Fibroblast of the aortic adventitia (primary cell): ENCODE measurements at regions not wholly inside any gene's neighbourhood (a gene's known extent, or its start where the extent isn't known, plus 50 kb on each side); places are given as distances from the start of the nearest gene placed in this dataset.

ENCODE experiments used
- DNase-seq: peaks from one replicate; pipeline ENCODE4 v3.0.0-alpha.2; 2010; ENCODE audit warnings: low read depth
- H3K4me3 ChIP-seq: 2 replicates; pipeline ENCODE4 v1.5.1; 2011; ENCODE audit warnings: low read depth, mild to moderate bottlenecking, control low read depth, low read length, moderate library complexity
- TF ChIP-seq, protein P1 (sequence below): IDR thresholded peaks from 2 replicates; pipeline ENCODE4 v1.5.1; 2011; ENCODE audit warnings: mild to moderate bottlenecking, low read length, control low read depth, inconsistent platforms; ENCODE audit not compliant: insufficient read depth

DNA sequence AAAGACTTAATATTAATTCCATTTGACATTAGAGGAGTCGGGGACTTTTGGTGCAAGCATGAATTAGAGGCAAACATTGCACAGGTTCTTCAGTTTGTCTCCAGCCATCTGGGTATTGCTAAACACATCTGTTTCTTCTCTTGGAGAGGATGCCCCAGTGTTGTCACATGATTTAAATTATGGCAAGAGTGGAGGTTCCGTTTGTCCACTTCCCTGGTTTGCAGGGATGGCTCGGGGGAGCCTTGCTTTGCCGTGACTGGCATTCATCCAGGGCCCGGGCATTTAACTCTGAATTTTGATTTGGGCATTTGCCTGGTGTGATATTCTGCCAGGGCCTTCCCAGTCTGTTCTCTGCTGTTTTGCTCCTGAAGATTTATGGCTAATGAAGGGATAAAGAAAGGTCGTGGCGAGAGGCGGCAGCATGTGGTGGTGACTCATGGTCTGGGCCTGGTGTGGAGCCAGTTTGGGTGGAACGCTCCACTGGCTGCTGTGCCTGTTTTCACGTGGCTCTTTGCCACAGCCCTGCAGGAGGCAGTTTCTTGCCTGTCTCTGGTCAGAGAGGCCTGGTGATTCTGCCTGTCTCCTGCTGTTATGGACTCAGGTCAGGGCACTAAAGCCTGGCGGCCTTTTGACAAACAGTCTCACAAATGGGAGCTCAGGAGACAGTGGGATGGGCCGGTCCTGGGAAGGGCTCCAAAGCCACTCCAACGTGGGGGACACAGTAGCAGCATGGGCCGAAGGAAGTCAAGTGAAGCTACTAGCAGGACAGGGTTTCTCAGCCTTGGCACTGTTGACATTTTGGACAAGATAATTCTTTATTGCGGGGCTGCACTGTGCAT is 99.4 kb upstream of the PGRMC2 start:
- peak; percentile 99 for DNase-seq
- H3K4me3 ChIP-seq = peak overlapping the region; percentile 45
- TF ChIP-seq, protein P1, sequence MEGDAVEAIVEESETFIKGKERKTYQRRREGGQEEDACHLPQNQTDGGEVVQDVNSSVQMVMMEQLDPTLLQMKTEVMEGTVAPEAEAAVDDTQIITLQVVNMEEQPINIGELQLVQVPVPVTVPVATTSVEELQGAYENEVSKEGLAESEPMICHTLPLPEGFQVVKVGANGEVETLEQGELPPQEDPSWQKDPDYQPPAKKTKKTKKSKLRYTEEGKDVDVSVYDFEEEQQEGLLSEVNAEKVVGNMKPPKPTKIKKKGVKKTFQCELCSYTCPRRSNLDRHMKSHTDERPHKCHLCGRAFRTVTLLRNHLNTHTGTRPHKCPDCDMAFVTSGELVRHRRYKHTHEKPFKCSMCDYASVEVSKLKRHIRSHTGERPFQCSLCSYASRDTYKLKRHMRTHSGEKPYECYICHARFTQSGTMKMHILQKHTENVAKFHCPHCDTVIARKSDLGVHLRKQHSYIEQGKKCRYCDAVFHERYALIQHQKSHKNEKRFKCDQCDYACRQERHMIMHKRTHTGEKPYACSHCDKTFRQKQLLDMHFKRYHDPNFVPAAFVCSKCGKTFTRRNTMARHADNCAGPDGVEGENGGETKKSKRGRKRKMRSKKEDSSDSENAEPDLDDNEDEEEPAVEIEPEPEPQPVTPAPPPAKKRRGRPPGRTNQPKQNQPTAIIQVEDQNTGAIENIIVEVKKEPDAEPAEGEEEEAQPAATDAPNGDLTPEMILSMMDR = no peak

- H3K4me3 ChIP-seq = no peak overlapping the region
- TF ChIP-seq, protein P1 = no peak
Observed at GRCh38 chr4:128385683-128386304, 98.2 kb upstream of the PGRMC2 start.

DNA sequence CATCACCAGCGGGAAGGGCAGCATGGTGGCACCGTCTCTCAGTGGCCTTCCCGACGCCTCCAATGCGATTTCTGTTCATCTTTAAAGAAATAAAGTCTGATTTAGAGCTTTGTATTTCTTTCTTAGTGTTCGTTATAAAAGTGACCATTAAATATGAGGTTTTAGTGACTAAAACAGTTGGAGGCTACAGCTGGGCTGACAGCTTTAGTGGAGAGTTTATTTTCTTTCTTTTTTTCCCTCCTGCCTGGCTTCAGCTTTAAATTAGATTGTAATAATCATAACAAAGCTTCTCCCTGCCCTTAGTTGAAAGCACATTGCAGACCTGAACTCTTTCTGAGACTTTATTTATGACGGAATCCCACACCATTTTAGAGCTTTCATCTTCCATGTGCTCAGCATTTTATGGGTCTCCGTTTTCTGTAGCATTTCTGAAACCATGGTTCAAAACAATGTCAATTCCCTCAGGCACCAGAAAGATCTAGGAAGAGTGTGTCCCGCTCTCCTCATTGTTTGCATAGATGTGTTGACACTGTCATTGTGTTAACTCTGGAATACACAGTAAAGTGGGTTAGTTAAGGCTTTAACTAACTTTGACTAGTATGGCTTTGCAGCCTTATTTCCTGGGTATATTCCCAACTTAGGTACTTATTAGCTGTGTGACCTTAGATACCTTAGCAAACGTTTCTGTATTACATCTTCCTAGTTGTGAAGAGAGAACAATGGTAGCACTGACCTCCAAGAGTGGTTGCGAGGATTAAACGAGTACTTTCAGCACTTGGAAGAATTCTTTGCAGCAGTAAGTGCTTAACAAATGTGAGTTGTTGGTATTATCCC is 97.4 kb upstream of the PGRMC2 start:
- TF ChIP-seq, protein P1 = no peak
- no peak overlapping the region for H3K4me3 ChIP-seq
- DNase-seq = no peak

More at GRCh38 chr4:128385683-128386304, 98.2 kb upstream of the PGRMC2 start:
- peak; percentile 59 for DNase-seq

DNA sequence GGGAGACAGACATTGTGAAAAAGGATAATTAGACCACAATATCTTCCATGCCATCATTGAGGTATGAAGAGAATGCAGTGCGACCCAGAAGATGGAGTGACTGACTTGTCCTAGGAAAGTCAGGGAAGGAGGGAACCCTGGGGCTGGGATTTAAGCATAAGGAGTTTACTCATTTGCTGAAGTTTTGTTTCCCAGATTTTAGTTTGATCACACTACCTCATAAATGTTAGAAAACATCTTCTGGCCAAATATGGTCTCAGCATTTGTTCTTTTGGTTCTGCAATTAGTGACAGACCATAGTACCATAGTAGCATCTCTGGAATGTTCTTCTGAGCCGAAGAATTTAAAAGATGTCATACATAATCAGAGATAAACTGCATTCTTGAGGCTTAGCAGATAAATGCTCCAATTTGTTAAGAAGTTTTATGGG is 96.5 kb upstream of the PGRMC2 start:
- H3K4me3 ChIP-seq = no peak overlapping the region
- TF ChIP-seq, protein P1 = no peak
- peak; percentile 66 for DNase-seq

- TF ChIP-seq, protein P1 = no peak
- DNase-seq = no peak
Observed at GRCh38 chr4:128381748-128382559, 94.3 kb upstream of the PGRMC2 start.

GRCh38 chr4:128380306-128380705 is 92.7 kb upstream of the PGRMC2 start:
- DNase-seq = no peak
- TF ChIP-seq, protein P1 = no peak
- H3K4me3 ChIP-seq = no peak overlapping the region

More at GRCh38 chr4:128381748-128382559, 94.3 kb upstream of the PGRMC2 start:
- H3K4me3 ChIP-seq = no peak overlapping the region
